GM23338 (cell line): ENCODE measurements at regions not wholly inside any gene's neighbourhood (a gene's known extent, or its start where the extent isn't known, plus 50 kb on each side); places are given as distances from the start of the nearest gene placed in this dataset.

Source experiments
- ATAC-seq: fragments of 200-7000 bp; cut with Tn5 transposase; 3 replicates; pipeline ENCODE4 v1.9.1; 2020
- DNase-seq: peaks from one replicate; pipeline ENCODE4 v3.0.0-alpha.2; 2015; ENCODE audit warnings: low spot score
- H2AFZ ChIP-seq: fragments of 200-600 bp; sonication (generic); 2 replicates; pipeline ENCODE4 v1.8.0; 2016; ENCODE audit warnings: antibody characterized with exemption, mild to moderate bottlenecking, moderate library complexity
- H3F3A ChIP-seq: fragments of 200-600 bp; sonication (generic); replicated peaks from 2 replicates; pipeline ENCODE4 v1.8.0; 2017; ENCODE audit warnings: antibody characterized with exemption, mixed run types, low read depth
- H3K27ac ChIP-seq: fragments of 200-600 bp; sonication (generic); 2 replicates; pipeline ENCODE4 v1.6.1; 2016; ENCODE audit warnings: low read depth
- H3K27me3 ChIP-seq: fragments of 200-600 bp; sonication (generic); 2 replicates; pipeline ENCODE4 v1.8.0; 2016; ENCODE audit warnings: mild to moderate bottlenecking, mixed run types, moderate library complexity; ENCODE audit not compliant: insufficient read depth
- H3K36me3 ChIP-seq: fragments of 200-600 bp; sonication (generic); 2 replicates; pipeline ENCODE4 v1.8.0; 2016; ENCODE audit warnings: mild to moderate bottlenecking; ENCODE audit not compliant: insufficient read depth
- H3K4me1 ChIP-seq: fragments of 200-600 bp; sonication (generic); 2 replicates; pipeline ENCODE4 v1.8.0; 2016; ENCODE audit warnings: mild to moderate bottlenecking, moderate library complexity; ENCODE audit not compliant: insufficient read depth
- H3K4me2 ChIP-seq: fragments of 200-600 bp; sonication (generic); 2 replicates; pipeline ENCODE4 v1.7.1; 2017; ENCODE audit warnings: mixed run types
- H3K4me3 ChIP-seq: fragments of 200-600 bp; sonication (generic); 2 replicates; pipeline ENCODE4 v1.6.1; 2016; ENCODE audit warnings: mixed run types
- H3K79me2 ChIP-seq: fragments of 200-600 bp; sonication (generic); replicated peaks from 2 replicates; pipeline ENCODE4 v1.8.0; 2017; ENCODE audit warnings: mild to moderate bottlenecking; ENCODE audit not compliant: insufficient read depth
- H3K9me2 ChIP-seq: fragments of 200-600 bp; sonication (generic); 2 replicates; pipeline ENCODE4 v1.8.0; 2017; ENCODE audit not compliant: insufficient read depth
- H4K20me1 ChIP-seq: fragments of 200-600 bp; sonication (generic); replicated peaks from 2 replicates; pipeline ENCODE4 v1.8.0; 2017; ENCODE audit warnings: mild to moderate bottlenecking; ENCODE audit not compliant: insufficient read depth
- H3K27ac Mint-ChIP-seq: 2 replicates; pipeline ENCODE4 v1.8.0; 2020; ENCODE audit warnings: inconsistent platforms, mild to moderate bottlenecking, moderate library complexity, mixed read lengths
- H3K27me3 Mint-ChIP-seq: 3 replicates; pipeline ENCODE4 v1.8.0; 2022; ENCODE audit warnings: low read depth, mild to moderate bottlenecking, moderate library complexity, mixed read lengths, inconsistent platforms; ENCODE audit not compliant: insufficient read depth, poor library complexity
- H3K36me3 Mint-ChIP-seq: 3 replicates; pipeline ENCODE4 v1.8.0; 2021; ENCODE audit warnings: low read depth, mild to moderate bottlenecking, inconsistent platforms, moderate library complexity, mixed read lengths
- H3K4me1 Mint-ChIP-seq: 3 replicates; pipeline ENCODE4 v1.8.0; 2020; ENCODE audit warnings: mild to moderate bottlenecking, inconsistent platforms, mixed read lengths
- H3K4me3 Mint-ChIP-seq: 3 replicates; pipeline ENCODE4 v1.8.0; 2021; ENCODE audit warnings: moderate library complexity, mild to moderate bottlenecking, inconsistent platforms, mixed read lengths
- H3K9me3 Mint-ChIP-seq: 3 replicates; pipeline ENCODE4 v1.8.0; 2020; ENCODE audit warnings: moderate library complexity, mild to moderate bottlenecking, inconsistent platforms, mixed read lengths
- CREB1 ChIP-seq: fragments of 250-450 bp; sonication (Bioruptor Pico); IDR thresholded peaks from 2 replicates; pipeline ENCODE4 v1.5.0; 2020; ENCODE audit warnings: low read depth, mild to moderate bottlenecking, moderate library complexity
- ETS1 ChIP-seq: IDR thresholded peaks from 2 replicates; pipeline ENCODE4 v1.6.1; 2016; ENCODE audit warnings: antibody characterized with exemption
- EZH2 ChIP-seq: fragments of 200-600 bp; sonication (generic); IDR thresholded peaks from one replicate; pipeline ENCODE4 v1.8.0; 2017; ENCODE audit warnings: antibody characterized with exemption, mild to moderate bottlenecking, low read depth; ENCODE audit not compliant: unreplicated experiment
- EZH2phosphoT487 ChIP-seq: fragments of 200-600 bp; sonication (generic); IDR thresholded peaks from one replicate; pipeline ENCODE4 v1.8.1; 2018; ENCODE audit warnings: antibody characterized with exemption; ENCODE audit not compliant: unreplicated experiment
- JUNB ChIP-seq: IDR thresholded peaks from one replicate; pipeline ENCODE4 v1.6.1; 2016; ENCODE audit warnings: antibody characterized with exemption; ENCODE audit not compliant: unreplicated experiment
- NANOG ChIP-seq: IDR thresholded peaks from 2 replicates; pipeline ENCODE4 v1.6.1; 2016; ENCODE audit warnings: antibody characterized with exemption, borderline replicate concordance
- POLR2AphosphoS5 ChIP-seq: IDR thresholded peaks from 2 replicates; pipeline ENCODE4 v1.6.1; 2016; ENCODE audit warnings: antibody characterized with exemption, low read depth
- STAT1 ChIP-seq: IDR thresholded peaks from one replicate; pipeline ENCODE4 v1.6.1; 2016; ENCODE audit warnings: antibody characterized with exemption; ENCODE audit not compliant: unreplicated experiment
- ZNF114 ChIP-seq: fragments of 250-450 bp; sonication (Bioruptor Pico); IDR thresholded peaks from 2 replicates; pipeline ENCODE4 v1.5.0; 2020; ENCODE audit warnings: mild to moderate bottlenecking, moderate library complexity
- ZNF331 ChIP-seq: fragments of 250-450 bp; sonication (Bioruptor Pico); IDR thresholded peaks from 2 replicates; pipeline ENCODE4 v1.5.0; 2020; ENCODE audit warnings: low read depth, mild to moderate bottlenecking, moderate library complexity
- TF ChIP-seq, protein P1 (sequence below): fragments of 250-450 bp; sonication (Bioruptor Pico); IDR thresholded peaks from 2 replicates; pipeline ENCODE4 v1.5.0; 2020; ENCODE audit warnings: mild to moderate bottlenecking, moderate library complexity
- TF ChIP-seq, protein P2 (sequence below): IDR thresholded peaks from one replicate; pipeline ENCODE4 v1.6.1; 2018; ENCODE audit warnings: antibody characterized with exemption; ENCODE audit not compliant: unreplicated experiment
- TF ChIP-seq, protein P3 (sequence below), 2 experiments: fragments of 200-600 bp in 1 of 2; sonication (generic) in 1 of 2; conservative IDR thresholded peaks; 2 replicates each; pipeline versions ENCODE4 v1.5.1 to v1.6.1; 2016 to 2017; ENCODE audit warnings: antibody characterized with exemption in 2 of 2, low read depth in 2 of 2, mild to moderate bottlenecking in 2 of 2, moderate library complexity in 1 of 2

- Histone ChIP-seq H3K4me2 (no peak overlapping the region), H3K4me3 (no peak overlapping the region), H3K27ac (no peak overlapping the region), H3K36me3 (no peaks in the 10 kb centered on the region), H4K20me1 (no peaks in the 10 kb centered on the region), H3K4me1 (no peaks in the 10 kb centered on the region), H3K79me2 (no peaks in the 10 kb centered on the region), H2AFZ (no peak overlapping the region), H3F3A (no peaks in the 10 kb centered on the region), H3K27me3 (no peaks in the 10 kb centered on the region), H3K9me2 (peaks cover 11% of the 10 kb centered on the region; the same call in 1 of the 2 replicates)
- H3K27me3 Mint-ChIP-seq = no peaks in the 10 kb centered on the region
- no peaks in the 10 kb centered on the region for H3K36me3 Mint-ChIP-seq
- no peak for DNase-seq
- ATAC-seq = no peak
- peaks cover 3% of the 10 kb centered on the region; the same call in 1 of the 3 replicates for H3K9me3 Mint-ChIP-seq
- no peaks in the 10 kb centered on the region; the same call in 2 of the 3 replicates for H3K4me1 Mint-ChIP-seq
- H3K27ac Mint-ChIP-seq = no peak overlapping the region
- no peak overlapping the region for H3K4me3 Mint-ChIP-seq
- no peak for TF ChIP-seq ZNF331 (CRISPR knock-in tag)
- TF ChIP-seq CREB1 (CRISPR knock-in tag) = no peak
- TF ChIP-seq ETS1 = no peak
- TF ChIP-seq STAT1 = no peak
- TF ChIP-seq NANOG = no peak
- TF ChIP-seq ZNF114 (CRISPR knock-in tag) = no peak
- no peak for TF ChIP-seq POLR2AphosphoS5
- TF ChIP-seq EZH2 = no peak
- TF ChIP-seq EZH2phosphoT487 = no peak
- TF ChIP-seq, protein P1, sequence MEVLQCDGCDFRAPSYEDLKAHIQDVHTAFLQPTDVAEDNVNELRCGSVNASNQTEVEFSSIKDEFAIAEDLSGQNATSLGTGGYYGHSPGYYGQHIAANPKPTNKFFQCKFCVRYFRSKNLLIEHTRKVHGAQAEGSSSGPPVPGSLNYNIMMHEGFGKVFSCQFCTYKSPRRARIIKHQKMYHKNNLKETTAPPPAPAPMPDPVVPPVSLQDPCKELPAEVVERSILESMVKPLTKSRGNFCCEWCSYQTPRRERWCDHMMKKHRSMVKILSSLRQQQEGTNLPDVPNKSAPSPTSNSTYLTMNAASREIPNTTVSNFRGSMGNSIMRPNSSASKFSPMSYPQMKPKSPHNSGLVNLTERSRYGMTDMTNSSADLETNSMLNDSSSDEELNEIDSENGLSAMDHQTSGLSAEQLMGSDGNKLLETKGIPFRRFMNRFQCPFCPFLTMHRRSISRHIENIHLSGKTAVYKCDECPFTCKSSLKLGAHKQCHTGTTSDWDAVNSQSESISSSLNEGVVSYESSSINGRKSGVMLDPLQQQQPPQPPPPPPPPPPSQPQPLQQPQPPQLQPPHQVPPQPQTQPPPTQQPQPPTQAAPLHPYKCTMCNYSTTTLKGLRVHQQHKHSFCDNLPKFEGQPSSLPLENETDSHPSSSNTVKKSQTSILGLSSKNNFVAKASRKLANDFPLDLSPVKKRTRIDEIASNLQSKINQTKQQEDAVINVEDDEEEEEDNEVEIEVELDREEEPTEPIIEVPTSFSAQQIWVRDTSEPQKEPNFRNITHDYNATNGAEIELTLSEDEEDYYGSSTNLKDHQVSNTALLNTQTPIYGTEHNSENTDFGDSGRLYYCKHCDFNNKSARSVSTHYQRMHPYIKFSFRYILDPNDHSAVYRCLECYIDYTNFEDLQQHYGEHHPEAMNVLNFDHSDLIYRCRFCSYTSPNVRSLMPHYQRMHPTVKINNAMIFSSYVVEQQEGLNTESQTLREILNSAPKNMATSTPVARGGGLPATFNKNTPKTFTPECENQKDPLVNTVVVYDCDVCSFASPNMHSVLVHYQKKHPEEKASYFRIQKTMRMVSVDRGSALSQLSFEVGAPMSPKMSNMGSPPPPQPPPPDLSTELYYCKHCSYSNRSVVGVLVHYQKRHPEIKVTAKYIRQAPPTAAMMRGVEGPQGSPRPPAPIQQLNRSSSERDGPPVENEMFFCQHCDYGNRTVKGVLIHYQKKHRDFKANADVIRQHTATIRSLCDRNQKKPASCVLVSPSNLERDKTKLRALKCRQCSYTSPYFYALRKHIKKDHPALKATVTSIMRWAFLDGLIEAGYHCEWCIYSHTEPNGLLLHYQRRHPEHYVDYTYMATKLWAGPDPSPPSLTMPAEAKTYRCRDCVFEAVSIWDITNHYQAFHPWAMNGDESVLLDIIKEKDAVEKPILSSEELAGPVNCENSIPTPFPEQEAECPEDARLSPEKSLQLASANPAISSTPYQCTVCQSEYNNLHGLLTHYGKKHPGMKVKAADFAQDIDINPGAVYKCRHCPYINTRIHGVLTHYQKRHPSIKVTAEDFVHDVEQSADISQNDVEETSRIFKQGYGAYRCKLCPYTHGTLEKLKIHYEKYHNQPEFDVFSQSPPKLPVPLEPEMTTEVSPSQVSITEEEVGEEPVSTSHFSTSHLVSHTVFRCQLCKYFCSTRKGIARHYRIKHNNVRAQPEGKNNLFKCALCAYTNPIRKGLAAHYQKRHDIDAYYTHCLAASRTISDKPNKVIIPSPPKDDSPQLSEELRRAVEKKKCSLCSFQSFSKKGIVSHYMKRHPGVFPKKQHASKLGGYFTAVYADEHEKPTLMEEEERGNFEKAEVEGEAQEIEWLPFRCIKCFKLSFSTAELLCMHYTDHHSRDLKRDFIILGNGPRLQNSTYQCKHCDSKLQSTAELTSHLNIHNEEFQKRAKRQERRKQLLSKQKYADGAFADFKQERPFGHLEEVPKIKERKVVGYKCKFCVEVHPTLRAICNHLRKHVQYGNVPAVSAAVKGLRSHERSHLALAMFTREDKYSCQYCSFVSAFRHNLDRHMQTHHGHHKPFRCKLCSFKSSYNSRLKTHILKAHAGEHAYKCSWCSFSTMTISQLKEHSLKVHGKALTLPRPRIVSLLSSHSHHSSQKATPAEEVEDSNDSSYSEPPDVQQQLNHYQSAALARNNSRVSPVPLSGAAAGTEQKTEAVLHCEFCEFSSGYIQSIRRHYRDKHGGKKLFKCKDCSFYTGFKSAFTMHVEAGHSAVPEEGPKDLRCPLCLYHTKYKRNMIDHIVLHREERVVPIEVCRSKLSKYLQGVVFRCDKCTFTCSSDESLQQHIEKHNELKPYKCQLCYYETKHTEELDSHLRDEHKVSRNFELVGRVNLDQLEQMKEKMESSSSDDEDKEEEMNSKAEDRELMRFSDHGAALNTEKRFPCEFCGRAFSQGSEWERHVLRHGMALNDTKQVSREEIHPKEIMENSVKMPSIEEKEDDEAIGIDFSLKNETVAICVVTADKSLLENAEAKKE (CRISPR knock-in tag) = no peak
- TF ChIP-seq JUNB = no peak
- TF ChIP-seq, protein P2, sequence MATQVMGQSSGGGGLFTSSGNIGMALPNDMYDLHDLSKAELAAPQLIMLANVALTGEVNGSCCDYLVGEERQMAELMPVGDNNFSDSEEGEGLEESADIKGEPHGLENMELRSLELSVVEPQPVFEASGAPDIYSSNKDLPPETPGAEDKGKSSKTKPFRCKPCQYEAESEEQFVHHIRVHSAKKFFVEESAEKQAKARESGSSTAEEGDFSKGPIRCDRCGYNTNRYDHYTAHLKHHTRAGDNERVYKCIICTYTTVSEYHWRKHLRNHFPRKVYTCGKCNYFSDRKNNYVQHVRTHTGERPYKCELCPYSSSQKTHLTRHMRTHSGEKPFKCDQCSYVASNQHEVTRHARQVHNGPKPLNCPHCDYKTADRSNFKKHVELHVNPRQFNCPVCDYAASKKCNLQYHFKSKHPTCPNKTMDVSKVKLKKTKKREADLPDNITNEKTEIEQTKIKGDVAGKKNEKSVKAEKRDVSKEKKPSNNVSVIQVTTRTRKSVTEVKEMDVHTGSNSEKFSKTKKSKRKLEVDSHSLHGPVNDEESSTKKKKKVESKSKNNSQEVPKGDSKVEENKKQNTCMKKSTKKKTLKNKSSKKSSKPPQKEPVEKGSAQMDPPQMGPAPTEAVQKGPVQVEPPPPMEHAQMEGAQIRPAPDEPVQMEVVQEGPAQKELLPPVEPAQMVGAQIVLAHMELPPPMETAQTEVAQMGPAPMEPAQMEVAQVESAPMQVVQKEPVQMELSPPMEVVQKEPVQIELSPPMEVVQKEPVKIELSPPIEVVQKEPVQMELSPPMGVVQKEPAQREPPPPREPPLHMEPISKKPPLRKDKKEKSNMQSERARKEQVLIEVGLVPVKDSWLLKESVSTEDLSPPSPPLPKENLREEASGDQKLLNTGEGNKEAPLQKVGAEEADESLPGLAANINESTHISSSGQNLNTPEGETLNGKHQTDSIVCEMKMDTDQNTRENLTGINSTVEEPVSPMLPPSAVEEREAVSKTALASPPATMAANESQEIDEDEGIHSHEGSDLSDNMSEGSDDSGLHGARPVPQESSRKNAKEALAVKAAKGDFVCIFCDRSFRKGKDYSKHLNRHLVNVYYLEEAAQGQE = no peak
- TF ChIP-seq, protein P3, sequence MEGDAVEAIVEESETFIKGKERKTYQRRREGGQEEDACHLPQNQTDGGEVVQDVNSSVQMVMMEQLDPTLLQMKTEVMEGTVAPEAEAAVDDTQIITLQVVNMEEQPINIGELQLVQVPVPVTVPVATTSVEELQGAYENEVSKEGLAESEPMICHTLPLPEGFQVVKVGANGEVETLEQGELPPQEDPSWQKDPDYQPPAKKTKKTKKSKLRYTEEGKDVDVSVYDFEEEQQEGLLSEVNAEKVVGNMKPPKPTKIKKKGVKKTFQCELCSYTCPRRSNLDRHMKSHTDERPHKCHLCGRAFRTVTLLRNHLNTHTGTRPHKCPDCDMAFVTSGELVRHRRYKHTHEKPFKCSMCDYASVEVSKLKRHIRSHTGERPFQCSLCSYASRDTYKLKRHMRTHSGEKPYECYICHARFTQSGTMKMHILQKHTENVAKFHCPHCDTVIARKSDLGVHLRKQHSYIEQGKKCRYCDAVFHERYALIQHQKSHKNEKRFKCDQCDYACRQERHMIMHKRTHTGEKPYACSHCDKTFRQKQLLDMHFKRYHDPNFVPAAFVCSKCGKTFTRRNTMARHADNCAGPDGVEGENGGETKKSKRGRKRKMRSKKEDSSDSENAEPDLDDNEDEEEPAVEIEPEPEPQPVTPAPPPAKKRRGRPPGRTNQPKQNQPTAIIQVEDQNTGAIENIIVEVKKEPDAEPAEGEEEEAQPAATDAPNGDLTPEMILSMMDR (conservative IDR thresholded peaks at IDR 0.05; ENCODE audit: low read depth in 2 of 2) = no peak
These were observed 271.5 kb downstream of the NXPE2 start for GRCh38 chr11:114949614-114950351.
